ENCODE measurements at regions not wholly inside any gene's neighbourhood (a gene's known extent, or its start where the extent isn't known, plus 50 kb on each side); places are given as distances from the start of the nearest gene placed in this dataset.
"Not testable (repeated sequence)": the region's sequence is repeated elsewhere in the genome, so short reads cannot be mapped to it uniquely, and the experiment has no call there.

DNA sequence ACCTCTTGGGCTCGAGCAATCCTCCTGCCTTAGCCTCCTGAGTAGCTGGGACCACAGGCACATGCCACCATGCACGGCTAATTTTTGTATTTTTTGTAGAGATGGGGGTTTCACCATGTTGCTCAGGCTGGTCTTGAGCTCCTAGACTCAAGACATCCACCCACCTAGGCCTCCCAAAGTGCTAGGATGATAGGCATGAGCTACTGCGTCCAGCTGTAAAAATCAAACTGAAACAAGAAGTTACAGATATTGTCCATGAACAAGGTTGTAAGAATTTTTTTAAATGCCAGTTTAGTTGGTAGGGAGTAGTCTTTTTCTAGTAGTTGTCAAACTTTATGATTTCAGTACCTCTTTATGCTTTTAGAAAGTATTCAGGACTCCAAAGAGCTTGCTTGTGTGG is 424.4 kb upstream of the PMFBP1 start:
- DNase-seq (ENCODE audit: low read depth in 2 of 2): no peak

DNA sequence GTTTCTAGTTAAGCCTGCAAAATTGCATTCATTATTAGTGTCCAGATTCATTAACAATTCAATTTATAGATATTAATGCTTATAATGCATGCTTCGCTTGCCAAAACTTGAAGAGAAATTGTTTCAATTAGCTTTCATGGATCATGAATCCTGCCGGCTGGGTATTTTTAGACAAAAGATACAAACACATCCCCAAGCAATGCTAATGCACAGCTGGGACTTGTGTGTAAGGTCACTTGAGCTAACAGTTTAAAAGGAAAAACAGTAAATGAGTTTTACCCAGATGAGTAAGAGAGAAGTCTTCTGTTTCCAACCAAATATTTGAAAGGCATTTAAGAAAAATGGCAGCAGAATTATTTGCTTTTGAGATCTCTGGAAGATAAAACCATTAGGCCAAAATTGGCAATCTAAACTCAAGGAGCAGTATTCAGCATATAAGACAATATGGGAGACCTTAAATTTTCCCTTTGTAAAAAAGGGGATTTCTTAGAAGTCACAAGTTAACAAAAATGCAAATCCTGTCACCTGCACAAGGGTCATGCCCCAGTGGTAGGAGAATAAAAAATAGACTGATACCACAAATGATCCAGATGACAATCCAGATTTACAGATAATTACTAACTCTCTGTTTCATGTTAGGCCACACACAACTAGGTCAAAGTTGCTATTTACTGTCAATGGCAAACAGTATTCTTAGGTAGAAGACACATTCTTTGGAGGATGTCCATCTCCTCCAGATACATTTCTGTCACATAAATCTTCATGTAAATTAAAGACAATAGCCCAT is 418.4 kb upstream of the PMFBP1 start:
- DNase-seq (ENCODE audit: low read depth in 2 of 2): no peak

DNA sequence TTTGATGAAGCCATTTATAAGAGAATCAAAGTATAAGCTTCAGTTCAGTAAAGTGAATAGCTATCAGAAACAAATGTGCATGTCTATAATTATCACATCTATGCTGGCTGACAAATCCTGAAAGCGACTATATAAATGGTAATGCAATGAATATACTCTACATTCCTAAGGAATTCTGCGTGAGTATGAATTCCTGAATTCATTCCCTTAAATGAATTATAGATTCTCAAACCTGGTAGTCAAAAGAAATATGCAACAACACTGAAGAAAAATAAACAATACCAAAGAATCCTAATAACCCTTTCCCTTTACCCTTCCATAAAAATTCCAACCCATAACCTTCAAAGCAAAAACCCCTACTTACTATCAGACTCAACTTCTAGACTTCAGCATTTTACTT is 416.6 kb upstream of the PMFBP1 start:
- no peak for DNase-seq (ENCODE audit: low read depth in 2 of 2)

DNA sequence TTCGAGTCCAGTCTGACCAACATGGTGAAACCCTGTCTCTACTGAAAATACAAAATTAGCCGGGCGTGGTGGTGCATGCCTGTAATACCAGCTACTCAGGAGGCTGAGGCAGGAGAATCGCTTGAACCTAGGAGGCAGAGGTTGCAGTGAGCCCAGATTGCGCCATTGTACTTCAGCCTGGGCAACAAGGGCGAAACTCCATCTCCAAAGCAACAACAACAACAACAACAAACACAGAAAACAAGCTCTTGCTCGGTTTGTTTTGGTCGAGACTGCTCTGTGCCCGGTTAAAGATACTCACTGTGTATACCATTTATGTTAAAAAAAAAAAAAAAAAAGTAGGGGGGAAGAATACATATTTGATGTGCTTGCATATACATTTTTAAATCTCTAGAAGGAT is 406.1 kb upstream of the PMFBP1 start:
- DNase-seq (ENCODE audit: low read depth in 2 of 2): not testable (repeated sequence)

DNA sequence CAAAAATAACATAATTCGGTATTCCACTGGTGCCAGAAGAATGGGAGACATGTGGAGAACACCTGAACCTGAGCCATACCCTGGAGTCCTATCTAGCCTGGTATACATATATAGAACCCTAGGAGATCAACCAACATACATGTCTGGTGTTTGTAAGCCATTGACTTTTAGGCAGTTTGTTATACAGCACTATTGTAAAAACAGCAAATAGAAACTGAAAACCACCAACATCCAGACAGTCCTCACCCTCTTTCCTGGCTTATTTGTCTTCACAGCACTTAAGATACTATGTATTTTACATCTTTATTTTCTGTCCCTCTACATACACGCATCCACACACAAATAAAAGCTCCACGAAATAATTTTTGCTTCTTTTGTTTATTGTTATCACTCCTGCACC is 404.2 kb upstream of the PMFBP1 start:
- no peak for DNase-seq (ENCODE audit: low read depth in 2 of 2)

DNA sequence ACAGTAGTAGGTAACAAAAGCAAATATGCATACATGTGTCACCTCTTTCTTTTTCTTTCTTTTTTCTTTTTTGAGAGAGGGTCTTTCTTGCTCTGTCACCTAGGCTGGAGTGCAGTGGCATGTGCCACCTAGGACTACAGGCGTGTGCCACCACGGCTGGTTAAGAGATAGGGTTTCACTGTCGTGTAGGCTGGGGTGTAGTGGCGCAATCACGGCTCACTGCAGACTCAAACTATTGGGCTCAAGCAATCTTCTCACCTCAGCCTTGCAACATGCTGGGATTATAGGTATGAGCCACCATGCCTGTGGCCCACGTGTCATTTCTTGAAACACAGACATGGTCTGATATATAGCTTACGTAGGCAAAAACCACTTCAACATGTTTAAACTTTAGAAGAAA is 397.7 kb upstream of the PMFBP1 start:
- DNase-seq (ENCODE audit: low read depth in 2 of 2): no peak

DNA sequence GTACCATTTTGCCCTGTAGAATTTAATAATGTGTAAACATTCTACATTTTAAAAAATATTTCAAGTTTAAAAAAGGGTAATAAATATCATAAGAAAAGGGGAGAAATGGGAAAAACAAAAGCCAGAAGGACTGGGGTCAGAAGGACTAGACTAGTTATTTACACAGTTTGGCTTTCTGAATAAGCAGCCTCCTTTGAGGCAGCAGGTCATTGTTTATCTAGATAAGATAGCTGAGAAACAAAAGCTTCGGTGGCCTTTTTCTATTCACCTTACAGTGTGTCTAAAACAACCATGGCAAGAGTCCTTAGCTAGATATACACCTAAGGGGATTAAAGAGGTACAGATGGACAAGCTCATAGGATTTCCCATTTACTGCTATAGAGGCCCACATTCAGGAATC is 396.5 kb upstream of the PMFBP1 start:
- no peak for DNase-seq (ENCODE audit: low read depth in 2 of 2)

DNA sequence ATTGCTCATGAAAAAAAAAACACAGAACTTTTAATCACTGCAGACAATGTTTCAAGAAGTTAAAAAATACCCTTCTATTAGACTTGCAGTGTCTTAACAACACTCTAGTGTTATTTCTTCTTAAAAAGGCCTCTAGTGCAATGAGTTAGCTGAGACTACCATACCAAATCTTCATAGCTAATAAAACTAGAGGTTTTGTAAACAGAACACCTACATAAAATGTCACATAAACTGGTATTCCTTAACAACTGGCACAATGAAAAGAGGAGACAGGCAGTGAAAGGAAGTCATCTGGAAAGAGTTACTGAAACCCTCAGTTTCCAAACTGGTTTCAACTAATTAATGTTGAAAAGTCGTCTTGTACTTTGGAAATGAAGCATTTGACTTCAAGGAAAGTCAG is 394.2 kb upstream of the PMFBP1 start:
- DNase-seq (ENCODE audit: low read depth in 2 of 2): no peak

DNA sequence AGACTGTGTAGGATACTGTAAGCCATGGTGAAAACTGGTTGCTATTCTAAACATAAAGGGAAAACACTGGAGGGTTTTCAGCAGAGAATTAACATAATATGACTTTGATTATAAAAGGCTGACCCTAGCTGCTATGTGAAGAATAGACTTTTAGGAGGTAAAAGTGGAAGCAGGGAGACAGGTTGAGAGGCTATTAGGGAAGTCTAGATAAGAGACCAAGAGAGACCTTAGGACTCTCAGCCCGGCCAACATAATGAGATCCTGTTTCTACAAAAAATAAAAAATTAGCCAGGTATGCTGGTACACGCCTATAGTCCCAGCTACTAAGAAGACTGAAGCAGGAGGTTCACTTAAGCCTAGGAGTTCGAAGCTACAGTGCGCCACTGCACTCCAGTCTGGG is 393.2 kb upstream of the PMFBP1 start:
- no peak for DNase-seq (ENCODE audit: low read depth in 2 of 2)

DNA sequence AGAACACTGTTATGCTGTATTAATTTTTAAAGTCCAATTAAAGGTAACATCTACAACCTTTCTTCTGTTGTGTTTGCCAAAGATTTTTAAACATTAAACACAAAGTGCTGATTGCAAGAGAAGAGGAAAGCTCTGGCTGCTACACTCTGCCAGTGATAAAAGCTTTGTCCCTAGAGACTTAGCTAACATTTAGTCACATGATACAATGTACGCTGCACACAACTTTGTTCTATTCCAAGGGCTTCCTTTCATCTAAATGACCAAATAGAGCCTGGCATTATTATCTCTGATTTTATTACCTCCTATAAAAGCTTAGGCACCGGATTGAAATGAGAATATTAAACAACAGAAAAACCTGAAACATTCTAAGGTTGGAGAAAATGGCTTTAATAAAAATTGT is 388.7 kb upstream of the PMFBP1 start:
- no peak for DNase-seq (ENCODE audit: low read depth in 2 of 2)

DNA sequence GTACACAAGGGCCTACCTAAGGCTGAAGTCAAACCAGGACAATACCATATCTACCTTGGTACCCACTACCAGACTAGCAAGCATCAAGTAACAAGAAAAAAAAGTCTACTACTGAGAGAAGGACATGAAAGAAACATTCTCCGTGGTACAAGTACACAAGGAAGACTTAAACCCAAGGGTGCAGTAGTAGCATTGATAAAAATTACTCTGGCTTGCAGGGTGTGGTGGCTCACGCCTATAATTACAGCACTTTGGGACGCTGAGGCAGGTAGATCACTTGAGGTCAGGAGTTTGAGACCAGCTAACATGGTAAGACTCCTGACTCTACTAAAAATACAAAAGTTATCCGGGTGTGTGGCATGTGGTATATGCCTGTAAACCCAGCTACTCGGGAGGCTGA is 386.5 kb upstream of the PMFBP1 start:
- no peak for DNase-seq (ENCODE audit: low read depth in 2 of 2)

DNA sequence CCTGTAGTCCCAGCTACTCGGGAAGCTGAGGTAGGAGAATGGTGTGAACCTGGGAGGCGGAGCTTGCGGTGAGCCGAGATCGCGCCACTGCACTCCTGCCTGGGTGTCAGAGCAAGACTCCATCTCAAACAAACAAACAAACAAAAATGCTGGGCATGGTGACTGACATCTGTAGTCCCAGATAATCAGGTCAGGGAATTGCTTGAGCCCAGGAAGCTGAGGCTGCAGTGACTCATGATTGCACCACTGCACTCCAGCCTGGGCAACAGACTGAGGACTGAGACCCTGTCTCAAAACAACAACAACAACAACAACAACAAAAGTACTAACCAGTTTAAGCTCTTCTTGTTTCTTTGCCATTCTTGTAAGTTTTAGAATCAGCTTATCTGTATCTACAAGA is 383.0 kb upstream of the PMFBP1 start:
- no peak for DNase-seq (ENCODE audit: low read depth in 2 of 2)

DNA sequence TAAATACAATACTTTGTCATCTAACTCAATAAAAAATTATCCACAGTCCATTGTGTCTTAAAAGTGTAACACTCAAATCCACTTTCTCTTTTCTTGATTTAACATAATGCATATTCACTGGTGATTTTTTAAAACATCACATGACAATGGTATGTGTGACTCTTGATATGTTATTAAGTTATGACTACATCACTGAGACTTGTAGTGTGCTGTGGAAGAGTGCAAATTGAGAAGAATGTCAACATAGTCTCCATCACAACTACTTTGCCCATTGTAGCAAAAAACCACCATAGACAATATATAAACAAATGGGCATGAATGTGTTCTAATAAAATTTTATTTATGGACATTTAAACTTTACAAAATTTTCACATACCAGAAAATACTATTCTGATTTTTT is 380.7 kb upstream of the PMFBP1 start:
- no peak for DNase-seq (ENCODE audit: low read depth in 2 of 2)

DNA sequence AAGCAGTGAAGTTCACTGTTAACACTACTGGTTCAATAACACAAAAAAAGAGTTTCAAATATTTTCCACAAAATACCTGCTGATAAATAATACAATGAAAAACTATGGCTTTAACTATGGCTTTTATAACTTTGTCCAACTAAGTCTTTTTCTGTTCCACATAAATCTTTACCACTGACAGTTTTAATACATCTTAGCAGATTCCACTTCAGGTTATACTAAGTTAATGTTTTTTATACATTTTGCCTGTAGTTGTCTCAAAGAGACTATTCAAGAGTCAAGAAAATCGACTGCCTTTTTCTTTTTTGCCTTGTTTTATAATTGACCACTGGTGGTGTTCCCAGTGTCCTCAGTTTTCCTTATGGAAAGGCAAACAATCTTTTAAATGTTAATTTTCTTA is 379.7 kb upstream of the PMFBP1 start:
- DNase-seq (ENCODE audit: low read depth in 2 of 2): no peak

DNA sequence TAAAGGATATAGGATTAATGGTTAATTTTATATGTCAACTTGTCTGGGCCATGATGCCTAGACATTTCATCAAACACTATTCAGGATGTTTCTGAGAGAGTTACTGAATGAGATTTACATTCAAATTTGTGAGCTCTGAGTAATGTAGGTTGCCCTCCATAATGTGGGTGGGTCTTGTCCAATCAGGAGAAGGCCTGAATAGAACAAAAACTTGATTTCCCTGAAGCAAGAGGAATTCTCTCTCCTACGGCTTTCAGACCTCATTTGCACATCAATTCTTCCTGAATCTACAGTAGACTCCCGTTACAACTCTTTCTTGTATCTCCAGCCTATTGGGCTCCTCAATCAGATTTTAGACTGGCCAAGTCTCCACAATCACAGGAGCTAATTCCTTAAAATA is 377.9 kb upstream of the PMFBP1 start:
- DNase-seq (ENCODE audit: low read depth in 2 of 2): no peak

DNA sequence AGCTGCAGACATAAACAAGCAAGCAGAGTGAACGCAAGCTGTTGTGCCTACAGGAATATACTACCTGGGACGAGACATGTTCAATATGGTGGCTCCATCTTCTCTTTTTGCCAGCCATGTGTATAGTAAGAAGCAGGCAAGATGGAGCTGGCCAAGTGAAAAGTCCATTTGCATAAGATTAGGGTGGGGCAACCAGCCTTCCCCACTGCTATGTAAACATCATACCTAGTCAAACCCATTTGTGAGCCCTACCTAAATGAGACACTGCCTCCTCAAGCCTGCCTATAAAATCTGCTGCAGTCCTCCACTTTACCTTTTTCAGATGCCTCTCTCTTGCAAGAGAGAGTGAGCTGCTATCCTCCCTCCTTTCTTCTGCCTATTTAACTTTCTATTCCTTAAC is 370.1 kb upstream of the PMFBP1 start:
- DNase-seq (ENCODE audit: low read depth in 2 of 2): no peak

DNA sequence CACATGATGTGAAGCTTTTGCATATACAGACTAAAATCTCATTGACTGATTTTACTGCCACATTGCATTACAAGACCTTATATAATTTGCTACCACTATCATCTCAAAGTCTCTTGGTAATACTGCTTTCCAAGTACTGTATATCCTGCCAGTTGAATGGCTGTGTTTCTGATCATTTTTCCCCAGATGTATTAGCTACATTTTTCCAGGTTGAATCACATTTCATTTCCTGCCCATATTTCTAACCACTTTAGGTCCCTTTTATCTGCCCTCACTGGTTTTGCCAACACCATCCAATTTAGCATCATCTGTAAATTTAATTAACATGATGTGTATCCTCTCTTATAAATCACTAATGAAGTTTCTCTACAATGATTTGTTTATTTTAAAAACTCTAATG is 365.7 kb upstream of the PMFBP1 start:
- DNase-seq (ENCODE audit: low read depth in 2 of 2): peak in 1 of 2 experiments; percentile 33

DNA sequence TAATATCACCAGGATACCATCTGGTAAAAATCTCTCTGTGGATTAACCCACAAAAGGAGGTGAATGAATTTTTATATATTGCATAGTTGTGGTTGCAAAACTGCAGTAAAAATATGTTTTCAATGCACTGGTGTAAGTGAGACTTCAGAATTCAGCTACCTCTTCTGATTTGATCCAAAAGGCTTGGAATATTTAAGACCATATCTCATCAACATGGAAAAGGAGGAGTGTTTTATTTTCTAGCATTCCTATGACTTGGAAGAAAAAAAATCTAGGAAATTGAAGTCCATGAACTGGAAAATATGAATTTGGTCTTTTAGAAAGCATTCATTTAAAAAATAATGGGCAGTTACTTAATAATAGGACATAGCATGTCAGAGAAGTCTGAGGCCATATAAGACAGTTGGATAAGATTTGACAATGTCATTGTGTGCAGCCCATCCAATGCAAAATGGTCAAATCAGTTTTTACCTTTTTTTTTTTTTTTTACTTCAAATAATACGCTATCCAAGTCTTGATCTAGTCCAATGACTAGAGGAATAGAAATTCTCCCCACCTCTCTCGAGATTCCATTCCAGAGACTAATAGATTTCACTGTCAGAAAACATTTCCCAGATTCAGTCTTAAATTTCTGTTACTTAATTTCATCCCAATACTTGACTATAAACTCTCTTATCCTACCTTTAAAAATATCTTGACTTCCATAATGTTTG is 364.9 kb upstream of the PMFBP1 start:
- peak; percentile 79 to 87 for DNase-seq (ENCODE audit: low read depth in 2 of 2)

DNA sequence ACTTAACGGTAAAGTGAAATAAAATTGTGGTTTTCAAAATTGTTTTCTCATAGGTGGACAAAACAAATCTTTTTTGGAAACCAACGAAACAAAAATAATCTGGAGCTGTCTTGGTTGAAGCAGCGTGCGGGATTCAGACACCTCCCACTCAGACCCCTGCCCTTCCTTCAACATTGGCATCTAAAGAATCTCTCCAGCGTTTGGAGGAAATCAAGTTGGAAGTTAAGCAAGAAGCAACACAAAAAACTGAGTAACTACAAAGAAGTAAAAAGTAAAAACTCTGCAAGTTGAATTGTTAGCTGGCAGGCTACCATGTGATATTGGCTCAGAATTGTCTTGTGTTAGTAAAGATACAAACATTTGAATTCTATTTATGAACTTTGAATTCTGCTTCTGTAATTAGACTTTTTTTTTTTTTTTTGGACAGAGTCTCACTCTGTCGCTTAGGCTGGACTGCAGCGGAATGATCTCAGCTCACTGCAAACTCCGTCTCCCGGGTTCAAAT is 361.0 kb upstream of the PMFBP1 start:
- no peak for DNase-seq (ENCODE audit: low read depth in 2 of 2)

DNA sequence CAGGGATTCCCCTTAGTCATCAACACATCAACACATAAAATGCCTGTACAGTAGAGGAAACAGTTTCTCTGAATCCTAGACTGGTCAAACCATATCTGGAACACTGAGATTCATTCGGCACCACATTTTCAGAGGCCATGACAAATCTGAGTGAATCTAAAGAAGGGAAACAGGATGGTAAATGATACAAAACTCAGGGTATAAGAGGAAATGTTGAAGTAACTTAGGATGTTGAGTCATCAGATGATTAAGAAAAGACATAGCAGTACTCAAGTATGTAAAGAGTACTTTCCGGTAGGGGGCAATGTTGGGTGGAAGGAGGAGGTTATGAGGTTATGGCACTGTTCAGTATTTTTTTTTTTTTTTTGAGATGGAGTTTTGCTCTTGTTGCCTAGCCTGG is 358.5 kb upstream of the PMFBP1 start:
- peak in 1 of 2 experiments; percentile 33 for DNase-seq (ENCODE audit: low read depth in 2 of 2)

DNA sequence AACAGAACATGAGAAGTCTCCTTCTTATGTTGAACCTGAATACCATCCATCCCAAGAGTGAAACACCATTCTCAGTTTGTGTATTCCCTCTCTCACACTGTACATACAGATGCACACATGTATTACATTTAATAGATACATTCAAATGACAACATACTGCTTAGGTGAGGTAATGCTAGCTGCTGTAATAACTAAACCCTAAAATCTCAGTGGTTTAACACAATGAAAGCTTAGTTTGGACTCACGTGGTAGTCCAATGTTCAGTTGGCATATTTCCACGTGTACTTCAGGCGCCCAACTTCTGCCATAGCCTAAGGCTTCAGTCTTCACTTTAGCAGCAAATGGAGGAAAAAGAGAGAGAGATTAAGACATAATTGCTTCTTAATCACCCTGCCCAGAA is 351.1 kb upstream of the PMFBP1 start:
- no peak for DNase-seq (ENCODE audit: low read depth in 2 of 2)

DNA sequence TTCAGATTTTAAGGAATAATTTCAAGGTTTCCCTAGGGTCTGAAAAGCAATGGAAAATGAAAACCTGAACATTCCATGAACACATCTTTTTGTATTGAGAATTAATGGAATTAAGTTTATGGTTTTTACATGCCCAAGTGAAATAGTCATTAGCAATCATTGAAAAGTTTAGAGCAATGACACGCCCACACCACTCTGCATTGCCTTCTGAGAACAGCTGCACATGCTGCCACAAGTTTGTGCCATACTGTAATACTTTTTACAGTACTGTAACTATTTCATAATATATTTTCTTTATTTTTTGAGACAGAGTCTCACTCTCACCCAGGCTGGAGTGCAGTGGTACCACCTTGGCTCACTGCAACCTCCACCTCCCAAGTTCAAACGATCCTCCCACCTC is 345.2 kb upstream of the PMFBP1 start:
- no peak for DNase-seq (ENCODE audit: low read depth in 2 of 2)

DNA sequence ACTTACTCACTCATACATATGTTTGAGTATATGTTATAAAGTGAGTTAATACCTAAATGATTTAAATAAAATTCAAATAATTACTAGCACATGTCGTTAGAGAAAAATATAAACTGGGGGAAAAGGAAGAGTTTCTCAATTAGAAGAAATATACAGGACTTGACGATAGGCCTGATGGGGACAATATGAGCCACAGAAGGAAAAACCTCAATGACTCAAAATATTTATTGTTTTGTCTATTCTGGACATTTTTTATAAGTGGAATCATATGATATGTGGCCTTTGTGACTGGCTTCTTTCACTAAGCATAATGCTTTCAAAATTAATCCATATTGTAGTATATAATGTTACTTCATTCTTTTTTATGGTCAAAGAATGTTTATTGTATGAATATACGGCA is 339.2 kb upstream of the PMFBP1 start:
- no peak for DNase-seq (ENCODE audit: low read depth in 2 of 2)
